Suprapubic skin (tissue), 4 donors: ENCODE measurements at regions not wholly inside any gene's neighbourhood (a gene's known extent, or its start where the extent isn't known, plus 50 kb on each side); places are given as distances from the start of the nearest gene placed in this dataset.

Experiments used
- DNase-seq, 2 donors: peaks; one replicate each; pipeline ENCODE4 v3.0.0-alpha.2; 2019; ENCODE audit warnings: low spot score in 2 of 2
- H3K27ac ChIP-seq: fragments of 200-600 bp; sonication (generic); one replicate; pipeline ENCODE4 v1.5.1; 2019
- H3K27me3 ChIP-seq: fragments of 200-600 bp; sonication (generic); one replicate; pipeline ENCODE4 v1.5.1; 2019
- H3K36me3 ChIP-seq: fragments of 200-600 bp; sonication (generic); one replicate; pipeline ENCODE4 v1.5.1; 2019
- H3K4me1 ChIP-seq: fragments of 200-600 bp; sonication (generic); one replicate; pipeline ENCODE4 v1.5.1; 2019
- H3K4me3 ChIP-seq: fragments of 200-600 bp; sonication (generic); one replicate; pipeline ENCODE4 v1.5.1; 2019; ENCODE audit warnings: mild to moderate bottlenecking
- H3K9me3 ChIP-seq: fragments of 200-600 bp; sonication (generic); one replicate; pipeline ENCODE4 v1.5.1; 2019
- EP300 ChIP-seq: sonication (generic); formaldehyde crosslinking; IDR thresholded peaks from one replicate; pipeline ENCODE4 v1.6.1; 2017; ENCODE audit warnings: antibody characterized with exemption
- POLR2A ChIP-seq, 2 donors: fragments of 450-650 bp; IDR thresholded peaks; one replicate each; pipeline ENCODE4 v1.6.1; 2017; ENCODE audit warnings: antibody characterized with exemption in 2 of 2, mild to moderate bottlenecking in 2 of 2, moderate library complexity in 2 of 2
- POLR2AphosphoS5 ChIP-seq, 3 donors: sonication (generic); formaldehyde crosslinking; IDR thresholded peaks; one replicate each; pipeline ENCODE4 v1.6.1; 2017; ENCODE audit warnings: antibody characterized with exemption in 3 of 3
- WGBS: methylation state at CpG from one replicate; pipeline ENCODE4 v1.1.5; 2018; 5-methylcytosine and 5-hydroxymethylcytosine counted together
- TF ChIP-seq, protein P1 (sequence below), 2 donors: fragments of 200-600 bp in 1 of 2; fragments of 450-650 bp in 1 of 2; sonication (generic) in 1 of 2; IDR thresholded peaks; one replicate each; pipeline ENCODE4 v1.5.1; 2016 to 2019; ENCODE audit warnings: antibody characterized with exemption in 2 of 2, mild to moderate bottlenecking in 1 of 2, moderate library complexity in 1 of 2

DNA sequence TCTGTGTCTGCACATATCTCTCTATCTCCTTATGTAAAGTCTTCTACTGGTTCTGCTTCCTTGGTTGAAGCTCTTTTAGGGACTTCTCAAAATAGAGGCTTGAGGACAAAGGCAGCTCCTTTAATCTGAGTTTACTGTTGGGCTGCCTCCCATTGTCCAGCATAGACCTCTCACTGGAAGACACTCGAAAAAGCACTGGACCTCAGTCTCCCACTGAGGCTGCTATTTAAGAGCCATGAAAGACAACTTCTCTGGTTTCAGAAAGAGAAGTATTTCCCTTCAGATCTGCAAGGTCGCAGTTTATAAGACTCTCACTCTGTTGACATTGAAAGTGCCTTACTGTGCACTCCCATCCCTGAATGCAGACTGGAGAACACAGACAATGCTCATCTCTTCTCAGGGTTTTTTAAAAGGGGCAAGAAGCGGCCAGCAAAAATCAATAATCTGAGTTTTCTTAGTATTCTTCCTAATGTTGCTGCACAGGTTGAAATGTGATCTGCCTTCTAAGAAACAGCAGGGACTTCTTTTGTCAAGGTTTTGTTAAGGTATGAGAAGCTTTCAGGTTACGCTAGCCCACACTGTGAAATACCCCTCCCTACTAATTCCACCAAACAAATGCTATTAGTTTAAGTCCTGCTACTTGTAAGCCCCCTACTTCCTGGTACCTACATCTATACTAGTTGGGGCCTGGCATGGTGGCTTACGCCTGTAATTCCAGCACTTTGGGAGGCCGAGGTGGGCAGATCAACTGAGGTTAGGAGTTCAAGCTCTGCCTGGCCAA, 450.0 kb upstream of the SLC10A2 start:
- H3K4me1 ChIP-seq = no peaks in the 10 kb centered on the region
- no peaks in the 10 kb centered on the region for H3K36me3 ChIP-seq
- no peak overlapping the region for H3K4me3 ChIP-seq
- H3K27me3 ChIP-seq = no peaks in the 10 kb centered on the region
- no peak for TF ChIP-seq EP300
- no peak for TF ChIP-seq POLR2AphosphoS5 (IDR thresholded peaks at IDR 0.05)
- TF ChIP-seq, protein P1, sequence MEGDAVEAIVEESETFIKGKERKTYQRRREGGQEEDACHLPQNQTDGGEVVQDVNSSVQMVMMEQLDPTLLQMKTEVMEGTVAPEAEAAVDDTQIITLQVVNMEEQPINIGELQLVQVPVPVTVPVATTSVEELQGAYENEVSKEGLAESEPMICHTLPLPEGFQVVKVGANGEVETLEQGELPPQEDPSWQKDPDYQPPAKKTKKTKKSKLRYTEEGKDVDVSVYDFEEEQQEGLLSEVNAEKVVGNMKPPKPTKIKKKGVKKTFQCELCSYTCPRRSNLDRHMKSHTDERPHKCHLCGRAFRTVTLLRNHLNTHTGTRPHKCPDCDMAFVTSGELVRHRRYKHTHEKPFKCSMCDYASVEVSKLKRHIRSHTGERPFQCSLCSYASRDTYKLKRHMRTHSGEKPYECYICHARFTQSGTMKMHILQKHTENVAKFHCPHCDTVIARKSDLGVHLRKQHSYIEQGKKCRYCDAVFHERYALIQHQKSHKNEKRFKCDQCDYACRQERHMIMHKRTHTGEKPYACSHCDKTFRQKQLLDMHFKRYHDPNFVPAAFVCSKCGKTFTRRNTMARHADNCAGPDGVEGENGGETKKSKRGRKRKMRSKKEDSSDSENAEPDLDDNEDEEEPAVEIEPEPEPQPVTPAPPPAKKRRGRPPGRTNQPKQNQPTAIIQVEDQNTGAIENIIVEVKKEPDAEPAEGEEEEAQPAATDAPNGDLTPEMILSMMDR (IDR thresholded peaks at IDR 0.05) = no peak
- no peak for TF ChIP-seq POLR2A (IDR thresholded peaks at IDR 0.05)
- no peaks in the 10 kb centered on the region for H3K9me3 ChIP-seq
- no peak for DNase-seq
- WGBS = 81% methylated on average over 6 of the region's 6 CpGs
- H3K27ac ChIP-seq = no peak overlapping the region

DNA sequence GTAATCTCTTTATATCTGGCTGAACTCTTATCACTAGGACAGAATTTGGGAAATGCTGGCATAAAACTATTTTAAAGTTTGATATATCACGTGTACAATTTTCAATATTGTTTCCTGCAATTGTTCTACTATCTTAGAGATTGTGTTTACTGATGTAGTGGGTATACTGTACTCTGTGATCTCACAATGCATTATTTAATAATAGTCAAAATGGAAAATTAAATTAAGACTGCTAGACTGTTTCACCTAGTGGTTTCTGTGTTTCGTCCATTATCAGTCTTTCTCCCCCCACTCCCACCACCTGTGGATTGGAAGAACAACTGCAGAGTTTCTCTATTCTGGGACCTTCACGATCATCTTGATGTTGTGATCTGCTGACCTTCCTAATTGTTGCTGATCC, 449.2 kb upstream of the SLC10A2 start:
- TF ChIP-seq POLR2A (IDR thresholded peaks at IDR 0.05) (no peak), POLR2AphosphoS5 (IDR thresholded peaks at IDR 0.05) (no peak), EP300 (no peak)
- TF ChIP-seq, protein P1 (IDR thresholded peaks at IDR 0.05) = no peak
- no peaks in the 10 kb centered on the region for H3K36me3 ChIP-seq
- WGBS = 77% methylated on average over 3 of the region's 3 CpGs

DNA sequence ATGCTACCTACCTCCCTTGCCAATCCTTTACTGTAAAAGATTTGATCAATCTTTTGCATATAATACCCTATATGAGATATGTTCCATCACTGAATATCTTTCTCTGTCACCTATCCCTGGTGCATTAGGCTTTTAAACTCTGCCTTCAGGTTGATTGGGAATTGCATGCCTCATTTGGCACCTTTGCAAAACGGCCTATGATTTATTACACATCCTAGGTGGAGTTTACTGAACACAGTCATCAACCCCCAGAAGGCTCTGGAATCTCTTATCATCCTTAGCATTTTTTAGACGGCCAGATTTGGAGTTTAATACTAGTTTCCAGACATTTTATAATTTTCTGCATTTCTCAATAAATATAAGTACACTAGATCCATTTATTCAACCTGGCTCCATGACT, 448.4 kb upstream of the SLC10A2 start:
- WGBS = 27% methylated on average over 2 of the region's 2 CpGs
- no peak for TF ChIP-seq POLR2A (IDR thresholded peaks at IDR 0.05)
- no peak for TF ChIP-seq POLR2AphosphoS5 (IDR thresholded peaks at IDR 0.05)
- no peak for TF ChIP-seq EP300
- TF ChIP-seq, protein P1 (IDR thresholded peaks at IDR 0.05) = no peak

More for the DNA sequence above, 449.2 kb upstream of the SLC10A2 start:
- H3K27me3 ChIP-seq = no peaks in the 10 kb centered on the region
- H3K4me3 ChIP-seq = no peak overlapping the region
- no peaks in the 10 kb centered on the region for H3K4me1 ChIP-seq
- no peak for DNase-seq
- no peaks in the 10 kb centered on the region for H3K9me3 ChIP-seq
- H3K27ac ChIP-seq = no peak overlapping the region

DNA sequence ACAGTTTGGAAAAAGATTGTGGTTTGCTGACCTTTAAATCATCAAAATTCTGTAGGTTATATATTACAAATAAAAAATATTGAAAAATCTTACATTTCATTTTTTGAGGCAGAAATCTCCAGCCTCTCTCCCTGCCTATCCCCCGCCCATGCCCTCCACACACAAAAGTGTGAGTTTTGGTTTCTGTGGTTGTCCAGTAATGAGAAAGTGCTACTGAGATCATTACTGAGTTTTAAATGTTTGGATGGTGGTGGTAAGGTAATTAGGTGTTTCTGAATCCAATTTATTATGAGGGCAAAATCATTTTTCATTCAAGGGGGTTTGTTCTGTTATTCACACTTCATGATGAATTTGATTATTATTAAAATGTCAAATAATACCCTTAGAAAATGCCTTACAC, 448.0 kb upstream of the SLC10A2 start:
- Histone ChIP-seq H3K27ac (no peak overlapping the region), H3K36me3 (no peaks in the 10 kb centered on the region), H3K9me3 (no peaks in the 10 kb centered on the region), H3K4me1 (no peaks in the 10 kb centered on the region), H3K27me3 (no peaks in the 10 kb centered on the region), H3K4me3 (no peak overlapping the region)
- DNase-seq = no peak
- TF ChIP-seq POLR2A (IDR thresholded peaks at IDR 0.05) = no peak
- WGBS = 94% methylated on average over 1 of the region's 1 CpG

More for the DNA sequence above, 448.4 kb upstream of the SLC10A2 start:
- H3K36me3 ChIP-seq = no peaks in the 10 kb centered on the region
- no peaks in the 10 kb centered on the region for H3K9me3 ChIP-seq
- H3K27ac ChIP-seq = no peak overlapping the region
- H3K27me3 ChIP-seq = no peaks in the 10 kb centered on the region
- no peak for DNase-seq
- H3K4me1 ChIP-seq = no peaks in the 10 kb centered on the region
- H3K4me3 ChIP-seq = no peak overlapping the region

DNA sequence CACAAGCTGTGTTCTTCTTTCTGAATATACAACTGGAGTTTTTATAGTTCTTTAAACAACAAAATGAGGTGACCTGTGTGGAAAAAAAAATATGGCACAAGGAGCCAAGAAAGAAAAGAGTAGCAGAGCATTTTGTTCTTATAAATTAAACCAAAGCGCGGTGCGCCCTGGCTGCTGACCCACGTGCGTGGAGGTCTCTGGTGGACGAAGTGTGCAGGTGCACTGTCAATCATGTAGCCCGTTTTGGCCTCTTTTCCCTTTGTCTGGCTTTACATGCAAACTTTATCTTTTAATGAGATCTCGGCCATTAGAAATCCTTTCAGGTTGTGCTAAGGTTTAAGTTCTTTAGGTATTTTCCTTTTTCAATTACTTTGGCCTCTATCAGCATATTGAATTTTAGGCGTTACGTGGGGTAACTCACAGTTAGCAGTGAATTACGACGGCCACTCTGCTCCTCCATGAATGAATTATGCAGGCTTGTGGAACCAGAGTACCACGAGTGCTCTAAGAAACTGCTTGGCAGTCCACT, 443.9 kb upstream of the SLC10A2 start:
- H3K27ac ChIP-seq = no peak overlapping the region
- no peaks in the 10 kb centered on the region for H3K9me3 ChIP-seq
- H3K4me3 ChIP-seq = no peak overlapping the region
- H3K36me3 ChIP-seq = no peaks in the 10 kb centered on the region
- no peaks in the 10 kb centered on the region for H3K27me3 ChIP-seq
- WGBS = 75% methylated on average over 13 of the region's 13 CpGs
- no peaks in the 10 kb centered on the region for H3K4me1 ChIP-seq
- DNase-seq = no peak
- TF ChIP-seq EP300 (no peak), POLR2A (IDR thresholded peaks at IDR 0.05) (no peak), POLR2AphosphoS5 (IDR thresholded peaks at IDR 0.05) (no peak)
- TF ChIP-seq, protein P1 (IDR thresholded peaks at IDR 0.05) = no peak
